ENCODE measurements at regions not wholly inside any gene's neighbourhood (a gene's known extent, or its start where the extent isn't known, plus 50 kb on each side); places are given as distances from the start of the nearest gene placed in this dataset.

- TF ChIP-seq POLR2AphosphoS5 (IDR thresholded peaks at IDR 0.05; ENCODE audit: low read depth, low read length) (no peak), REST (IDR thresholded peaks at IDR 0.05; ENCODE audit: insufficient read depth in 1 of 2, low read depth in 2 of 2, low read length in 2 of 2) (no peak)
Measured at GRCh38 chr20:60704147-60704546, 547.9 kb upstream of the CDH4 start.

Data from PFSK-1 (cell line).